ENCODE measurements at regions not wholly inside any gene's neighbourhood (a gene's known extent, or its start where the extent isn't known, plus 50 kb on each side); places are given as distances from the start of the nearest gene placed in this dataset.

- H3K27me3 Mint-ChIP-seq (ENCODE audit: low read depth): no peaks in the 10 kb centered on the region
- H3K36me3 Mint-ChIP-seq (ENCODE audit: low read depth): no peaks in the 10 kb centered on the region
- H3K27ac Mint-ChIP-seq (ENCODE audit: unreplicated experiment): no peak overlapping the region
- no peak for DNase-seq (ENCODE audit: low read depth, low spot score)
- H3K4me3 Mint-ChIP-seq: no peak overlapping the region
- peaks cover 9% of the 10 kb centered on the region for H3K9me3 Mint-ChIP-seq
- H3K4me1 Mint-ChIP-seq: peaks cover 15% of the 10 kb centered on the region
- TF ChIP-seq CTCF (conservative IDR thresholded peaks at IDR 0.05): peak; percentile 62
Measured at GRCh38 chr11:103537904-103538502, 428.8 kb downstream of the DYNC2H1 start.

- no peak overlapping the region for H3K4me3 Mint-ChIP-seq
- DNase-seq (ENCODE audit: low read depth, low spot score): no peak
- H3K27ac Mint-ChIP-seq (ENCODE audit: unreplicated experiment): no peak overlapping the region
- peaks cover 12% of the 10 kb centered on the region for H3K9me3 Mint-ChIP-seq
- H3K4me1 Mint-ChIP-seq: peaks cover 15% of the 10 kb centered on the region
- H3K36me3 Mint-ChIP-seq (ENCODE audit: low read depth): no peaks in the 10 kb centered on the region
- H3K27me3 Mint-ChIP-seq (ENCODE audit: low read depth): no peaks in the 10 kb centered on the region
- TF ChIP-seq CTCF (conservative IDR thresholded peaks at IDR 0.05): no peak
Measured at GRCh38 chr11:103539166-103539565, 429.9 kb downstream of the DYNC2H1 start.

GRCh38 chr11:103541186-103541795, 432.1 kb downstream of the DYNC2H1 start:
- Mint-ChIP-seq H3K27me3 (ENCODE audit: low read depth) (no peaks in the 10 kb centered on the region), H3K36me3 (ENCODE audit: low read depth) (no peaks in the 10 kb centered on the region), H3K27ac (ENCODE audit: unreplicated experiment) (no peak overlapping the region)

GRCh38 chr11:103542851-103543250, 433.6 kb downstream of the DYNC2H1 start:
- no peaks in the 10 kb centered on the region for H3K36me3 Mint-ChIP-seq (ENCODE audit: low read depth)
- peaks cover under 1% of the 10 kb centered on the region for H3K4me1 Mint-ChIP-seq
- H3K27me3 Mint-ChIP-seq (ENCODE audit: low read depth): no peaks in the 10 kb centered on the region
- H3K4me3 Mint-ChIP-seq: no peak overlapping the region
- TF ChIP-seq CTCF (conservative IDR thresholded peaks at IDR 0.05): no peak
- no peak overlapping the region for H3K27ac Mint-ChIP-seq (ENCODE audit: unreplicated experiment)
- H3K9me3 Mint-ChIP-seq: peaks cover 12% of the 10 kb centered on the region
- no peak for DNase-seq (ENCODE audit: low read depth, low spot score)

More at GRCh38 chr11:103541186-103541795, 432.1 kb downstream of the DYNC2H1 start:
- Mint-ChIP-seq H3K4me1 (peaks cover 15% of the 10 kb centered on the region), H3K4me3 (no peak overlapping the region), H3K9me3 (peaks cover 12% of the 10 kb centered on the region)
- no peak for DNase-seq (ENCODE audit: low read depth, low spot score)
- TF ChIP-seq CTCF (conservative IDR thresholded peaks at IDR 0.05): no peak

GRCh38 chr11:103543456-103543855, 434.2 kb downstream of the DYNC2H1 start:
- H3K27ac Mint-ChIP-seq (ENCODE audit: unreplicated experiment): no peak overlapping the region
- DNase-seq (ENCODE audit: low read depth, low spot score): no peak
- no peak overlapping the region for H3K4me3 Mint-ChIP-seq
- peaks cover 12% of the 10 kb centered on the region for H3K9me3 Mint-ChIP-seq
- H3K4me1 Mint-ChIP-seq: no peaks in the 10 kb centered on the region
- H3K36me3 Mint-ChIP-seq (ENCODE audit: low read depth): no peaks in the 10 kb centered on the region
- no peaks in the 10 kb centered on the region for H3K27me3 Mint-ChIP-seq (ENCODE audit: low read depth)
- no peak for TF ChIP-seq CTCF (conservative IDR thresholded peaks at IDR 0.05)
